Lower leg skin (tissue), 4 donors: ENCODE measurements at regions not wholly inside any gene's neighbourhood (a gene's known extent, or its start where the extent isn't known, plus 50 kb on each side); places are given as distances from the start of the nearest gene placed in this dataset.

ENCODE experiments used
- DNase-seq, 2 donors: peaks; one replicate each; pipeline ENCODE4 v3.0.0-alpha.2; 2019; ENCODE audit warnings: low spot score in 2 of 2
- H3K4me3 ChIP-seq: fragments of 200-600 bp; sonication (generic); 2 replicates; pipeline ENCODE4 v1.5.1; 2017; ENCODE audit warnings: mild to moderate bottlenecking, low read depth; ENCODE audit not compliant: poor library complexity, severe bottlenecking
- CTCF ChIP-seq, 3 donors: fragments of 450-650 bp; IDR thresholded peaks; one replicate each; pipeline ENCODE4 v1.5.1; 2016; ENCODE audit warnings: antibody characterized with exemption in 3 of 3, mild to moderate bottlenecking in 3 of 3, moderate library complexity in 2 of 3
- POLR2A ChIP-seq, 2 donors: fragments of 450-650 bp; IDR thresholded peaks; one replicate each; pipeline ENCODE4 v1.6.1; 2016 to 2017; ENCODE audit warnings: antibody characterized with exemption in 2 of 2, mild to moderate bottlenecking in 1 of 2, moderate library complexity in 1 of 2
- WGBS, 2 donors: methylation state at CpG; one replicate each; pipeline ENCODE4 v1.1.5; 2018; 5-methylcytosine and 5-hydroxymethylcytosine counted together
- intact Hi-C: fragments of 100-400 bp; cut with DNase I; formaldehyde crosslinking; loops from one replicate; pipeline ENCODE4 v1.15.0; 2023; ENCODE audit warnings: low total_unique reads

- intact Hi-C loops = no loop called here
Measured at GRCh38 chr10:16182144-16182543, 254.7 kb upstream of the PTER start.

GRCh38 chr10:16182688-16183087 is 254.1 kb upstream of the PTER start:
- no peak overlapping the region for H3K4me3 ChIP-seq
- TF ChIP-seq POLR2A (IDR thresholded peaks at IDR 0.05) (no peak), CTCF (IDR thresholded peaks at IDR 0.05) (no peak)
- peak in 1 of 2 donors; percentile 37 for DNase-seq
- intact Hi-C loops = no loop called here
- WGBS, 2 donors = 53 to 63% methylated on average over 3 of the region's 3 CpGs

More at GRCh38 chr10:16182144-16182543, 254.7 kb upstream of the PTER start:
- WGBS, 2 donors = 52 to 58% methylated on average over 6 of the region's 6 CpGs
- TF ChIP-seq CTCF (IDR thresholded peaks at IDR 0.05) = no peak
- no peak for TF ChIP-seq POLR2A (IDR thresholded peaks at IDR 0.05)
- no peak overlapping the region for H3K4me3 ChIP-seq
- DNase-seq = no peak

GRCh38 chr10:16184096-16184597 is 252.7 kb upstream of the PTER start:
- intact Hi-C loops = no loop called here

GRCh38 chr10:16184906-16185305 is 251.9 kb upstream of the PTER start:
- TF ChIP-seq CTCF (IDR thresholded peaks at IDR 0.05) = no peak
- intact Hi-C loops = no loop called here
- no peak for DNase-seq
- H3K4me3 ChIP-seq = no peak overlapping the region
- 55 to 61% methylated on average over 2 of the region's 2 CpGs for WGBS, 2 donors

More at GRCh38 chr10:16184096-16184597, 252.7 kb upstream of the PTER start:
- no peak overlapping the region for H3K4me3 ChIP-seq
- DNase-seq = peak in 1 of 2 donors; percentile 41
- TF ChIP-seq CTCF (IDR thresholded peaks at IDR 0.05) (no peak), POLR2A (IDR thresholded peaks at IDR 0.05) (no peak)
- WGBS, 2 donors = 72 to 86% methylated on average over 3 of the region's 3 CpGs

- 95 to 96% methylated on average over 3 of the region's 3 CpGs for WGBS, 2 donors
- H3K4me3 ChIP-seq = no peak overlapping the region
- no peak for DNase-seq
- intact Hi-C loops = no loop called here
- TF ChIP-seq CTCF (IDR thresholded peaks at IDR 0.05) (no peak), POLR2A (IDR thresholded peaks at IDR 0.05) (no peak)
Measured at GRCh38 chr10:16186564-16186963, 250.2 kb upstream of the PTER start.

GRCh38 chr10:16187161-16187560 is 249.6 kb upstream of the PTER start:
- WGBS, 2 donors = 81 to 95% methylated on average over 2 of the region's 2 CpGs
- DNase-seq = no peak
- no peak overlapping the region for H3K4me3 ChIP-seq
- intact Hi-C loops = no loop called here
- TF ChIP-seq POLR2A (IDR thresholded peaks at IDR 0.05) = no peak
- TF ChIP-seq CTCF (IDR thresholded peaks at IDR 0.05) = no peak
